Hematopoietic multipotent progenitor cell treated with erythropoietin and hydrocortisone succinate and interleukin-3 and kit ligand, for 8 days (in vitro differentiated cells): ENCODE measurements at regions not wholly inside any gene's neighbourhood (a gene's known extent, or its start where the extent isn't known, plus 50 kb on each side); places are given as distances from the start of the nearest gene placed in this dataset.

Experiments
- DNase-seq: peaks from one replicate; pipeline ENCODE4 v3.0.0-alpha.2; 2015

DNA sequence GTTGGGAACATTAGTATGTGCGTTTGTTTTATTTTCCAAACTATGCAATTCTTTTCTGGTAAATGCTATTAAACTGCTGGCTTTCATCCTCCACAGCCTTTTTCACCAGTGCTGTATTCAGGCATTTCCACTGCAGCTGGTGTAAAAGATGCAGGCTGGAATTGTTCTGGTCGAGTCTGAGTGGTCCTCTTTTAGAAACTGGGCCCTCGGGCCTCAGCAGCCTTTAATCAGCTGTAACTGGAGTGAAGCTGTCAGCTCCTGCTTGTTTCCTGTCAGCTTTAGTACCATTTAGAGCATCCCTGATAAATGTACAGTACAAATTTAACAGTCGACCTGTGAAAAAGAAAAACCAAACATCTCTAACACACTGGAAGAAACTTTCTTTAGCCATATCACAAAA, 979.6 kb downstream of the TFAP2A start:
- no peak for DNase-seq

DNA sequence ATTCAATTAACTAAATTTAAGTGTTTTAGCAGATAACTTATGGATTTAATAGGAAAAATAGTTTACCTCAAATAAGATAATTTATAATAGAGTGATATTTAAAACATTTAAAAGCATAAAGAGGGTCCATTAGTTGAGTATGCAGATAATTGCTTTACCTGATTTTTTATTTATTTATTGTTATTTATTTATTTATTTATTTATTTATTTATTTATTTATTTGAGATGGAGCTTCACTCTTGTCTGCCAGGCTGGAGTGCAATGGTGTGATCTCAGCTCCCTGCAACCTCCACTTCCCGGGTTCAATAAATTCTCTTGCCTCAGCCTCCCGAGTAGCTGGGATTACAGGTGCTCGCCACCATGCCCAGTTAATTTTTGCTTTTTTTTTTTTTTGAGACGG, 982.9 kb downstream of the TFAP2A start:
- DNase-seq: no peak

DNA sequence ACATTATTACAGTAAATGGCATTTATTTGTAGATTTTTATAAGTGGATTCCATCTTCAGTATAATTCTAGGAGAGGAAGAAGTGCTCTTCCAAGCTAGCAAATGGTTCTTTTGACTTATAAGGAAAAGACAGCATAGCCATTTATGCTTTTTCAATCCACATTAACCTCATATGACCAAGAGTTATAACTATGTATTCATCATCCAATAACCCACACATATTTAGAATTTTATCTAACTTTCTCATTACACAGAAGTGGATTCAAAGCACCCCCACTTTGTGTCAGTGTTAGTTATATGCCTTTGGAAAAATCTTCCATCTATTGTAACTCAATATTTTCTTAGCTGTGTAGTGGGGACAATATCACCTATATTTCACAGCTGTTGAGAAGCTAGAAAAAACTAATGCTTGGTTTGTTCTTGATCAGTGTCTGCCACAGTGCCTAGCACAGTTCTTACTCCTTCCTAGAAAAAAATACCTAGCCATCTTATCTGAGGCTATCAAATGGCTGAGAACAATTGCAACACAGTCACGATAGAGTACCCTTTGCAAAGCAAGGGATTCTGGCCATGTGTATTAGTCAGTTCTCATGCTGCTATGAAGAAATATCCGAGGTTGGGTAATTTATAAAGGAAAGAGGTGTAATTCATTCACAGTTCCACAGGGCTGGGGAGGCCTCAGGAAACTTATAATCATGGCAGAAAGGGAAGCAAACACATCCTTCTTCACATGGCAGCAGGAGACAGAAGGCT, 986.3 kb downstream of the TFAP2A start:
- DNase-seq: no peak

DNA sequence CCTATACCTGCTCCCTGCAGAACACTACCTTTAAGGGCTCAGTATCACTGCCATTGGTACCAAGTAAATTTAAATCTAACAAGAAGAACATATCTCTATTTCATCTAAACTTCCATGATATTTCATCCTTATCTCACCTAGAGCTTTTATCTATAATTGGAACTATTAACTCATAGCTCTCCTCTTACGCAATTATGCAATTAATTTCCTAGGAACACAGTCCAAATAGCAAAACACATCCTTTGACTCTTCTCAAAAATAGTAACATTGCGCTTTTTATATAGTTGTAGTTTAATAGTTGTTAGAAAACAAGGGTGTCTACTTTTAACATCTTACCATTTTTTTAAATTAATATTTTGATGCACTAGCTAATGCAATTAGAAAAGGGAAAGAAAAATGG, 986.8 kb upstream of the SLC35B3 start:
- DNase-seq: no peak

DNA sequence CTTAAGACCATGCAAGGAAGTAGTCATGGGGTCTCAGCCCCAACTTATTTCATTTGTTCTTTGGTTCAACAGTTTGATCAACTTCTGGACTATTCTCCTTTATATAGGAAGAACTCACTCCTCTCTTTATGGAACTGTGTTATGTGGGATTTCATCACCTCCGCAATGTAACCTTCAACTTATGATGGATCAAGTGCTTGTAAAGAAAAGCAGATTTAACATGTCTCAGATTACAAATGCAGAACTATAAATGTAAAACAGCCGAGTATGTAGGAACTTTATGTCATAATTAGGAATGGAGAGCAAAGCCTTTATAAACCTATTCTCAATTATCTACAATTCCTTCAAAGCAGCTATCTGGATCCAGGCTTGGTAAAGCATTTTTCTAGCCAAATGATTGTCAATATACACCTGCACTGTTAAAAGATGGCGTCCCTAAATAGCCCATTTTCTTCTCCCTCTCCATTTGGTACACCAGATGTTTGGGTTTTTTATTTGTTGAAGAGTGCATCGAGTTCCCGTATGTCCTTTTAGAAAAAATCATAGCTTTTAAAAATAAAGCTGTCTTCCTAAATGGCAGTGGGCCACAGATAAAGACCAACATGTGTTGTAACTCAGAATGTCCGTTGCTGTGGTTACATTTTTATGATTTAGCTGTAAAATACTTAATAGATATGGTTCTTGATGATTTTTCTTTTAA, 985.1 kb upstream of the SLC35B3 start:
- DNase-seq: no peak

DNA sequence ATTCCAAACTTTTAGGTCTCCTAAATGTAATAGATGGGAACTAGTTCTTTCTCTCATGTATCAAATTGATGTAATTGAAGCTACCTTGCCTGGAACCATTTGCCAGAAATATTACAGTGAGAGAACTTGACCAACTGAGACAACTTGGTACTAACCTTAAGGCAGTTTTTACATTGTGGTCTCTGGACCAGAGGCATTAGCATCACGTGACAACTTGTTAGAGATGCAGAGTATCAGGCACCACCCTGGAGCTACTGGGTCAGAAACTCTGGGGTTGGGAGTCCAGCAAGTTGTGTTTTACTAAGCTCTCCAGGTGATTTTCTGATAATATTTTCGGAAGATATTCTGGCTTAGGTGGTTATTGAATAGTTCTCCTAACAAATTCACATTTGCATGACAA, 982.1 kb upstream of the SLC35B3 start:
- no peak for DNase-seq

DNA sequence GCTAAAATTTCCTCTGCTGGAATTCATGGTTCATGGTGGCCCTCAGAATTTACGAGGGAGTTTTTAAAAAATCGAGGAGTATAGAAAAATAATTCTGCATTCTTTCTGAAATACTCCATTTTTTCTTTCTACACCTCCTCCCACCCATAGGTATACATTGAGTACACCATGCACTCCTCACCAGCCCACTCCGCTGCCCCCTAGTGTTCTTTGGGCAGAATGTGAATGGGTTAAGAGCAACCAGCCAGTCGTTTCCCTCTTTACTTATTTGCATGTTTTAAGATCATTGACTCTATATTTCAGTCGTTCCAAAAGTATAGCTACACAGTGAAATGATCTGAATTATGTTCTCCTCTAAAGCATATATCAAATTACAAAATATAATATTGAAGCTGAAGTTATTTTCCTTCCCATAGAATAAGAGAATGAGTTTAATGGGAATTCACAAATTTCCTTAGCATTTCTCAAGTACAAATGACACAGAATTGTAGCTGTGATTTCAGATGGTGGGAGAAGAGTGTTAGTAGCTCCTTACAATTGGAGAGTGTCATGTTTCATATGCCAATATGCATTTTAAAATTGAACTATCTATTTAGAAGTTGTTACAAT, 977.7 kb upstream of the SLC35B3 start:
- peak; percentile 41 for DNase-seq

DNA sequence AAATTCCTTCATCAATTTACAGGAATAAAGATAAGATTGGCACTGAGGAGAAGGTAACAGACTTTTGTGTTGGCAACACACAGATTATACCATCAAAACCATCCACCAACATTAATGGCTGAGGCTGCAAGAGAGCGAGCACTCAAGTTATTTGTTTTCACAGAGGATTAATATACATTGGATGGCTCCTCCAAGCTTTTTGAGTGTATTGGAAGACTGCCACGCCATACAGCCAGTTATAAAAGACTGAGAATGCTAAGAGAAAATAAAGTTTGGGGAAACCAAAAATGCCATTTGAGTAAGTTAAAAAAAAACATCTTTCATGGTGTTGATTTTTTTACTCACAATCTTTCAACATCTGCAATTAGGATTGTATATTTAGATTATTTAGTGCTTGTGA, 973.8 kb upstream of the SLC35B3 start:
- DNase-seq: no peak

DNA sequence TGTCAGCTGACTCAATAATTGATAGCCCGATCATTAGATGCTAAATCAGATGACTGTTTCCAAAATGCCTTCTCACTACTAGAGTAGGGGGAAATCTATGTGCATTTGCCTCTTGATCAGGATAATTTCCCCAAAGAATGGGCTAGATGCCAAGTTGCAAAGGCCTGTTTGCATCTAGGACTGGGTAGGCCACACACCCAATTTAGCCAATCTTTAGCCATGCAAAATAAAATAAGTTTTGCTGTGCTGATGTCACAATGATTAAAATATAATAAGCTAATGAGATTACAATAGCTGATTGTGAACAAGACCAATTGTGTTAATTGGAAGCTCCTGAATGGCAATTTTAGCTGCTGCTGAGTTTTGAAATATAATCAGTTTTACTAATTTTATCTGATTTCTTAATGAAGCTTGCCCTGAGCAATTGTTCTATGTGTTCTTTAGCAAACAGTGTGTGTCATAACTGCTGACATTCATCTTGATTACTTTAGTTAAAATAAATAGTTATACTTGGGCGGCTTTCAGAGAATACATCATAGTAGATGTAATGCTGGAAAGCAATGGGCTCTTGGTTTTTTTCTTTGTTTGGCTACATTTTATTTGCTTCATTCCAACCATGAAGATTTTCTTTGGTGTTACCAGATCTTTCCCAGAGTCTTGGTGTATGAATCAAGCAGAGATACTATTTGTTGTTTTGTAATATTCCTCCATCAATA, 973.2 kb upstream of the SLC35B3 start:
- DNase-seq: no peak

DNA sequence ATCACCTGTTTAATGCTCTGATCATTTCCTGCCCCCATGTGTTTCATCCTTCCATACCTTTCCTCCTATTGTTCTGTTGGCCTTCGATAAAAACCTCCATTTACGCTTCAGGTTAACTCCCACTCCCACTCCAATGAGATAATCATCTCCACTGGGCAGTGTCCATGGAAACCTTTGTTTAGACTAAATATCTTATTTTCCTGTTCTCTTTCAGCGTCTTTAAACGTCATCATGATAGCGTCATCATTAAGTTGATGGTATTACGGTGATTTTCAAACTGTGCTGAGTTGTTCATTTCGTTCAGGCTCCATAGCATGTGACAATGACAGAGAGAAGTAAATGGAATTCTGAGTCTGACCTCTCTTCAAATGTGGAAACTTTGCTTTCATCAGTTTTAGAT, 970.5 kb upstream of the SLC35B3 start:
- DNase-seq: no peak

DNA sequence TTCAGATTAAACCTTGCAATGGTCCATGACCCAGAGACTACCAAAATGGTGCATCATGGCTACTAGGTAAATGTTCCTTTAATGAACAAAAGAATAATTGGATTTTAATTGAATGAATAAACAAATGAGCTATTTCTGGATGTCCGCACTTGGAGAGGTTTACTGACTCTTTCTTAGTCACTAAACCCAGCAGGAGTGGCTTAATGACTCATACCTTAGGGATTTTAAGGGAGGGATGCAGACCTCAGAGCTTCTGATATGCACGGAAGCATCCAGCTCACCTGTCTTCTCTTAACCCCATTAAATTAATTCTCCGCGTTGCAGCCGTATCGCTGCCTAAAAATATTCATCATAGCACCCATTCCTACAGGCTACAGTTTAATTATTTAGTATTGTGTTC, 970.0 kb upstream of the SLC35B3 start:
- DNase-seq: no peak

DNA sequence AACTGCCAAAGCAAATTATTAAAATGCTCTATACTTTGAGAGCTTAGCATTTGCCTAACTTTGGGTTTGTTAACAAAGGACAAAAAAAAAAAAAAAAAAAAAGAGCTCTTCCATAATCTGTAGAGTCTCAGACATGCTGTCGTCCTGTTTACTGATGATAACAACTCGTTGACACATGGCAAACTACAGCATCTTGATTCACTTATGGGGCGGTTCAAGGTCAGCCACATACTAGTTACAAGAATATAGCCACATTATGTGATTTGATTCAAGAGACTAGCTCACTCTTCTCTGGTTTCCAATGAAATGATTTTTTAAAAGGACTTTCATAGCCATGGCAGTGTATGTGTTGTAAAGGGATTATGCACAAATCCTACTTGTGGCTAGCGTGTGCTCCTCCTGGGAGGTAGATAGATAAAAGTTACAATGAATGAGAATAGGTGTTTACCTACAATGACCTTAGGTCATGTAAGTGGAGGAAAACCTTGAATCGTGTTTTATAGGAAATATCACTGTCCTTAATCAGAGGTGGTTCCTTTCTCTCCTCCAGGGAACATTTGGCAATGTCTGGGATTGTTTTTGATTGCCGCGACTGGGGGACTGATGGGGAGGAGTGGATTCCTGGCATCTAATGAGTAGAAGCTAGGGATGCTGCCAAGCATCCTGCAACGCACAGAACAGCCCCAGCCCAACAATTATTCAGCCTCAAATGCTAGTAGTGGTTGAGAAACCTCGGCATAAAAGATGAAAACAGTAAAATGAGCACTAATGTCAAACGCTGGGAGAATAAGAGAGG, 969.2 kb upstream of the SLC35B3 start:
- DNase-seq: no peak

DNA sequence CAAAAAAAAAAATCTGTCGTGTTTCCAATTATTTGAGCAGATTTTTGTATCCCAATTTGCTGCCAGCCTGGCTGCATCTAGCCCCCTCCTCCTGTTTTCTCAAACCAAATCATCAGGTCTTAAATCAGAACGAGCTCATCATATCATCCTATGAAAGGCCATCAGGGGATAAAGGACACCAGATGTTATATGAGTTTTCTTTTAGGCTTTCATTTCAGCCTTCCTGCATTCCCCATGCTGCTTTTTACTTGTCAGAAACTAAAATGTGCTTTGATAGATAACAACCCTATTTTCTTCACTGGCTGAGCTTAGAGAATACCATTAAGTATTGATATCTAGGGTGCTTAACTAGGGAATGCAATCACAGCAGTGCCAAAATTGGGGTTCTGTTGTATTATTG, 968.4 kb upstream of the SLC35B3 start:
- no peak for DNase-seq

DNA sequence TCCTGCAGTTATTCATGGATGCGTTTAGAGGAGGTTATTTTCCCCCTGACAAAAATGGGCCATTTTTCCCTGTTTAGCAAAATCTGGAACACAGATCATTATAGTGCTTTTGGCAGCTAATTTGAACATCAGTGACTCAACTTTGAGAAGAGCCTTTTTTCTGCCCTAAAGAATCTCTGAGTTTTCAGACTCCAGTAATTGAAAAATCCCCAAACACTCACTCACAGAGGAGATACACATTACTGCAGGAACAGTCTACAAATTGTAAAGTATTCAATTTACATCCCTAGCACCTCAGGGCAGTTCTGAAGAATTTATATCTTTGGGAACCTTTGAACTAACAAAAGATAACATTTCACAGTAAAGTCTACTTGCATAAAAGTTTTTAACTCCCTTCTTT, 966.6 kb upstream of the SLC35B3 start:
- no peak for DNase-seq

DNA sequence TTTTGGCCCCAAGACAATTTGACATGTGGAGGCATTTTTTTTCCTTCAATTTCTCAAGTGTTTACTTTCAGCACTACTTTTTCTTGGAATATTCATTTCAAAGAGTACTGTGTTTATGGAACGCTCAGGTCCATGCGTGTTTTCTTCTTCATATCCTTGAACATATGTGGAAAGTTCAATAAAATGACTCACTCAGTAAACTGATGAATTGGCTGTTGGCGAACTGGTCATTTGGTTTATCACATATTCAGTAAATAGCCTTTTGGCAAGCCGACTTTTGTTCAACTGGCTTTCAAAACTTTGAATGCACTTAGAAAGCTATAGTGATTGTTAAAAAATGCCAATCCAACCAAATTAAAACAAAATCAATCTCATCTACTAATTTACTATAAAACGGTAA, 964.6 kb upstream of the SLC35B3 start:
- no peak for DNase-seq

DNA sequence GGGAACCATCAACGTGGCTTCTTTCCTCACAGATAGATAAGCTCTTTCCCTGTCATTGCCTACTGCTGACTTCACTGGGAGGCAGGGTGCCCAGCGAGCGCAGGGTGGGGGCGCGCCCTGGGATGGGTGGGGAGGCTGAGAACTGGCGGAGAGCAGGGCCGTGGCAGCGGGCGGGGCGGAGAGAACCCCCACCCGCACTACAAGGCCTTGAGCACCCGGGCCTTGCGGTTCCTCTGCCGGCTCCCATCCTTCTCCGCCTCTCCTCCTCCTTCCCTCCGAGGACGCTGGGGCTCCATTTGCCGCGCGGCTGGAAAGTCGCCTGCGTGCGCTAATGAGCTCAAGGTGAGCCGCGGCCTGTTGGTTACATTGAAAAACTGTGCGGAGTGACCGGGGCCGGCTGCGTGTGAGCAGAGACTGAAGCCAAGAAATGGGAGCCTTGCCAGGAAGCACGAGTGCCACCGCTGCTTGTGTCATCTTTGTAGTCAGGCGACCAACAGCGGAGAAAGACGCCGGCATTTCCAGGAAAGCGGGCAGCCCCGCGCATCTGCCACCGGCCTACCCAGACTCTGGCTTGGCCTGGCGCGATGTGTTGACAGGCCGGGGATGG, 963.5 kb upstream of the SLC35B3 start:
- no peak for DNase-seq

DNA sequence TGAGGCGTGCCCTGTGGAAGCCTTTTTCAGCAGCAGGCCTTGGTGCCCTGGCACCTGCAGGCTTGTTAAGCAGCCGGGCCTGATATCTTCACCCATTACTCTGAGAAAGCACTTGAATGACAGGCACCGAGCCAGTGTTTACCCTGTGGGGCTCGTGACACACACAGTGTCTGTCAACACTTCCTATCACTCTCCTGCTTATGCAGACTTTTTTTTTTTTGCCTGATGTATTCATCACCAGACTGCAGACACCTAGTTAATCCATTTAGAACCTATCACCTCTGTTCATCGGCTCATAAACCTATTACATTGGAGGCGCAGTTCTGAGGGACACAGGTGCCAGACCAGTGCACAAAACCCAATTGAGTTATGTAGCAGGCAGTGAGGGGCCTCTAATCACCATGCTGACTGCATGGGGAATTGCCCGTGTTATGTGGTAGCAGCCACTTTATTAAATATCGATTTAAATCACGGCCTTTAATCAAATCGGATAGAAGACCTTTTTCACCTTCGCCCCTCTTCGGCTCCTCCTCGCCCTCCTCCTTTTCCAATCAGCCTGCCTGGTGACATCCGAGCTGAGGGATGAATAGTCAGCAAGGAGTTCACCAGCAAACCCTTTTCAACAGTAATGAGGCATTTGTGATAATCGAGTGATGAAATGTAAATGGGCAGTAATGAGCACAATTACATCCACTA, 962.9 kb upstream of the SLC35B3 start:
- DNase-seq: no peak

DNA sequence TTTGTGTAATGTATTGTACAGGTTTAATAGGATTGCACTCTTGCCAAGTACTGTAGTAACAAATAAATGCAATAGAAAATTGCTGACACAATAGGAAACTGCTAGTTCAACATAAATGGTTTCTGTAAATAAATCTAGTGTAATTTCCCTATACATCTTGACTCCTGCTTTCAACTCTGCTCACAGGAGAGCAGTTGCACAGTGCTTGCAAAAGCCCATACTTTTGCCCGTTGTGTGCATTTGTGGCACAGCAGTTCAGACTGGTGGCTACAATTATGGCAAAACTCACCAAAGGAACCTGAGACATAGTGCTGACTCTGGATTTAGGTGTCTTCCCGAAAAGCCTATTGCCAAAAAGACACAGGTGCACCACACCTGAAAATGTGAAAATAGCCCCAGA, 953.3 kb upstream of the SLC35B3 start:
- DNase-seq: no peak

DNA sequence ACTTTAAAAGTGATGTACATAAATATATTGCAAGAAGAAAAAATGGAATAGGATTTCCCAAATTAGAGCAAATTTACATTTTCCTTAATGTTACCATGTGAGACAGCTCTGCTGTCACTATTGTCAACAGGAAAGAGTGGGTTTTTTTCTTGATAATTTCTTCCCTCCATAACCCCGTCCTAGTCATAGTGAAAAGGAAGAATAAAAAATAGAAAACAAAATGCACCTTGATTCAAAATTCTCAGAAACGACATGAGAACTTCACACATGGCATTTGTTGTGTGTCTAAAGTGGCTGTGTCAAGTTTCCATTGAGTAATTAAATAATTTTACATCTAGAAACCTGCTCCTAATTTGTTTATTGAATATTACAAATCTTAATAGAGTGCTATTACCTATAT, 945.2 kb upstream of the SLC35B3 start:
- no peak for DNase-seq

DNA sequence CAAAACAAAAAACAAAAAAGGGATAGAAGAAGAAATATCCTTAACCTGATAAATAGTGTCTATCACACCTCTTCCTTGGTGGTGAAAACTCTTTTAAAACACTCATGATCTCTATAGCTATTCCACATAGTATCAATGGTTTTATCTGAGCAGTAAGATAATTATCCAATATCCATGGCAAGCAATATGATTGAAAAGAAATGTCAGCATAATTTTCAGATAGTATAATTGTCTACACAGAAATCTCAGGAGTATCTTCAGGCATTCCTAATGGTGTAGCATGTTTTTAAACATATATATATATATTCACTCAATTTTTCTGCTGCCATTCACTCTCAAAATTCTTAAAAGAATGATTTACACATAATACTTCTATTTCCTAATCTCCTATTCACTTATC, 938.0 kb upstream of the SLC35B3 start:
- DNase-seq: no peak

DNA sequence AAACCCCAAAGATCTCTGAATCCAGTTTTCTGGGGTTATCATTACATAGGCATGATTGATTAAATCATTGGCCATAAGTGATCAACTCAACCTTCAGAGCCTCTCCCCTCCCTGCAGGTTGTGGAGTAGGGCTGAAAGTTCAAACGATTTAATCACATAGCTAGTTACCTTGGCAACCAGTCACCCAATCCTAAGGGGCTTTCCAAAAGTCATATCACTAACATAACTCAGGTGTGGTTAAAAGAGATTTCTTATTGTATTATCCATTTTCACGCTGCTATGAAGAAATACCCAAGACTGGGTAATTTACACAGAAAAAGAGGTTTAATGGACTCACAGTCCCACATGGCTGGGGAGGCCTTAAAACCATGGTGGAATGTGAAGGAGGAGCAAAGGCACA, 935.1 kb upstream of the SLC35B3 start:
- no peak for DNase-seq

DNA sequence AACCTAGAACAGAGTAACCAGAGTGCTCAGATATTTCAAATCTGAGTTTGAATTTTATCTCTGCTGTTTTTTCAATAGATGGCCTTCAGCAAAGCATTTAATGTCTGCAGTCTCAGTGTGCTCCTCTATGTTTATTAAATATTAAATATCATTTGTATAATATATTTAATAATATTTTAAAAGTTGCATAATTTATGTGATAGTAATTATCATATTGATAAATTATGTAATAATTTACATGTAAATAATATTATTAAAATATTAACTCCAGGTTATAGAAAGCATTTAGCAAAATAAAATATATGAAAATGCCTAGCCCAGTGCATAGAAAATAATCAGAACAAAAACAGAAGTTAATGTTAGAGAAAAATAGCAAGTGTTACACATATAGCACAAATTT, 930.0 kb upstream of the SLC35B3 start:
- no peak for DNase-seq
